GM21447 (cell line): ENCODE measurements at regions not wholly inside any gene's neighbourhood (a gene's known extent, or its start where the extent isn't known, plus 50 kb on each side); places are given as distances from the start of the nearest gene placed in this dataset.
"Not testable (repeated sequence)": the region's sequence is repeated elsewhere in the genome, so short reads cannot be mapped to it uniquely, and the experiment has no call there.

Experiments
- ATAC-seq: cut with Tn5 transposase; IDR thresholded peaks from one replicate; pipeline ENCODE4 v1.9.1; 2021; ENCODE audit not compliant: unreplicated experiment

GRCh38 chr20:40634891-40635290 is 54.1 kb downstream of the MAFB start:
- ATAC-seq: no peak

GRCh38 chr20:40633123-40633850 is 55.7 kb downstream of the MAFB start:
- ATAC-seq: no peak

- ATAC-seq: no peak
These were observed 56.6 kb downstream of the MAFB start for GRCh38 chr20:40632346-40632976.

- no peak for ATAC-seq
These were observed 57.9 kb downstream of the MAFB start for GRCh38 chr20:40631119-40631631.

GRCh38 chr20:40630713-40631112 is 58.3 kb downstream of the MAFB start:
- ATAC-seq: no peak

- no peak for ATAC-seq
These were observed 58.9 kb downstream of the MAFB start for GRCh38 chr20:40630099-40630498.

- ATAC-seq: no peak
These were observed 60.2 kb downstream of the MAFB start for GRCh38 chr20:40628877-40629276.

- not testable (repeated sequence) for ATAC-seq
These were observed 70.0 kb downstream of the MAFB start for GRCh38 chr20:40619053-40619452.

- ATAC-seq: no peak
These were observed 71.4 kb downstream of the MAFB start for GRCh38 chr20:40617594-40617993.

GRCh38 chr20:40612837-40613236 is 76.2 kb downstream of the MAFB start:
- no peak for ATAC-seq

GRCh38 chr20:40612247-40612646 is 76.8 kb downstream of the MAFB start:
- ATAC-seq: no peak

- no peak for ATAC-seq
These were observed 78.3 kb downstream of the MAFB start for GRCh38 chr20:40610730-40611129.

- no peak for ATAC-seq
These were observed 81.1 kb downstream of the MAFB start for GRCh38 chr20:40607927-40608326.

GRCh38 chr20:40606660-40607059 is 82.4 kb downstream of the MAFB start:
- ATAC-seq: no peak

GRCh38 chr20:40606237-40606636 is 82.8 kb downstream of the MAFB start:
- no peak for ATAC-seq

GRCh38 chr20:40604416-40604815 is 84.6 kb downstream of the MAFB start:
- no peak for ATAC-seq

- no peak for ATAC-seq
These were observed 85.9 kb downstream of the MAFB start for GRCh38 chr20:40603057-40603651.

GRCh38 chr20:40602381-40602780 is 86.7 kb downstream of the MAFB start:
- no peak for ATAC-seq

- no peak for ATAC-seq
These were observed 88.4 kb downstream of the MAFB start for GRCh38 chr20:40600441-40601219.

- no peak for ATAC-seq
These were observed 89.0 kb downstream of the MAFB start for GRCh38 chr20:40599987-40600386.

GRCh38 chr20:40592941-40593340 is 96.1 kb downstream of the MAFB start:
- no peak for ATAC-seq
